ENCODE measurements at regions not wholly inside any gene's neighbourhood (a gene's known extent, or its start where the extent isn't known, plus 50 kb on each side); places are given as distances from the start of the nearest gene placed in this dataset.

DNA sequence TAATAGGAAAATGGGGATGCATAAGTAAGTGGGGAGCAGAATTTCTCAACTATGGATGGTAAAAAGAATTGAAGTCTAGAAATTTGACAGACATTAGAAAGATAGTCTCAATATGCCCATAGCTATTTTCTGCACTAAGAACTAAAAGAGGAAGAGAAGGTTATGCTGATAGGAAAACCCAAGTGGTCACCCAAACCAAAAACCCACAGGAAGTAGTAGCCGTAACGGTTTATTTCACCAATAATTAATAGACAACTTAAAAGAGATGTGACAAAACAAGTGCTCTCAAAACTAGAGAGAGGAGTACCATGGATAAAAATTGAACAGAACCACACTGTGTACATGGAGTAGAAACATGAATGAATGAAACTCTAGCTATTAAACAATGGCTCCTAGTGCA is 295.4 kb downstream of the FSCB start:
- no peak overlapping the region for H3K4me2 ChIP-seq
- CTCF ChIA-PET = no interaction called here
- no peak for ATAC-seq

DNA sequence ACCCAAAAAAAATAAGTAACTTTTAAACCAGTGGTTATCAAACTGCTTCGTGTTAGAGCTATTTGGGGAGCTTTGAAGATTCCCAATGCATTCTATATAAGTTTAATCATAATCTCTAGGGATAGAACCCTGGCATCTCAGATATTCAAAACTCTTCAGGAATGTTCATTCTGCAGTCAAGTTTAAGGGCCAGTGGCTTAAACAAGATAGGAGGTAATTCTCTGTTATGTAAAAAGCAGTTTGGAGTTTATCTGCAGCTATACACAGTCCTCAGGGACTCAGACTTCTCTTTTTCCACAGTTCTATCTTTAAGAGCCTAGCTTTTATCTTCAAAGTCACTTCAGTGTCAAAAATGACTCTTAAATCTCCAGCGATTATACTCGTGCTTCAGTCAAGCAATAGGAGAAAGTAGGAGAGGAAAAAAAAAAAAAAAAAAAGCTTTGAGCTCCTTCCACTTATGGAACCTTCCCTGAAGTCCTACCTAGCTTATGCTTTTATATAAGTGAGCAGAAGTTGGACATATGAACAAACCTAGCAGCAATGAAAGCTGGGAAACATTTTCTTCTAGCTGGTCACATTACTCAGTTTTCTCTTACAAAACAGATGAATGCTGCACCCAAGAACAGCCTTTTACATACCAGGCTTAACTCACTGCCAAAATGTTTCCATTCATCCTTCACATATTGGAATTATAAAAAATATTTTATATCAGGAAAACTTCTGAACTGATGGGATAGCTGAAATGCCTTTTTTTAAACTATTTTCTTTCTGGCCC is 302.8 kb downstream of the FSCB start:
- Histone ChIP-seq H3K4me1 (no peaks in the 10 kb centered on the region), H3K27ac (no peak overlapping the region), H3K9me3 (no peaks in the 10 kb centered on the region), H3K4me3 (no peak overlapping the region), H3K4me2 (no peak overlapping the region)
- ChIA-PET POLR2A (no interaction called here), CTCF (no interaction called here)
- DNase-seq (ENCODE audit: low read depth in 1 of 2, low spot score in 1 of 2) = no peak
- FAIRE-seq = no peak
- WGBS (ENCODE audit: missing lambda C conversion rate) = 9% methylated on average over 3 of the region's 3 CpGs
- TF ChIP-seq POLR2AphosphoS2 (conservative IDR thresholded peaks at IDR 0.05; ENCODE audit: low read length) (no peak), ZFP36 (IDR thresholded peaks at IDR 0.05; ENCODE audit: borderline replicate concordance, partially characterized antibody) (no peak), CEBPB (IDR thresholded peaks at IDR 0.05) (no peak), RAD21 (conservative IDR thresholded peaks at IDR 0.05 in 1 of 2, IDR thresholded peaks at IDR 0.05 in 1 of 2) (no peak), ZSCAN20 (CRISPR knock-in tag; IDR thresholded peaks at IDR 0.05) (no peak), KDM5A (IDR thresholded peaks at IDR 0.05) (no peak), HEYL (CRISPR knock-in tag; IDR thresholded peaks at IDR 0.05) (no peak), JUNB (IDR thresholded peaks at IDR 0.05) (no peak), CBX2 (IDR thresholded peaks at IDR 0.05; ENCODE audit: borderline replicate concordance, low read depth) (no peak), CBX8 (IDR thresholded peaks at IDR 0.05) (no peak)
- TF ChIP-seq, protein P1, sequence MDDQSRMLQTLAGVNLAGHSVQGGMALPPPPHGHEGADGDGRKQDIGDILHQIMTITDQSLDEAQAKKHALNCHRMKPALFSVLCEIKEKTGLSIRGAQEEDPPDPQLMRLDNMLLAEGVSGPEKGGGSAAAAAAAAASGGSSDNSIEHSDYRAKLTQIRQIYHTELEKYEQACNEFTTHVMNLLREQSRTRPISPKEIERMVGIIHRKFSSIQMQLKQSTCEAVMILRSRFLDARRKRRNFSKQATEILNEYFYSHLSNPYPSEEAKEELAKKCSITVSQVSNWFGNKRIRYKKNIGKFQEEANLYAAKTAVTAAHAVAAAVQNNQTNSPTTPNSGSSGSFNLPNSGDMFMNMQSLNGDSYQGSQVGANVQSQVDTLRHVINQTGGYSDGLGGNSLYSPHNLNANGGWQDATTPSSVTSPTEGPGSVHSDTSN (IDR thresholded peaks at IDR 0.05) = no peak
- ATAC-seq = no peak

More for the DNA sequence above, 295.4 kb downstream of the FSCB start:
- POLR2A ChIA-PET = no interaction called here
- TF ChIP-seq TFCP2L1 (CRISPR knock-in tag; IDR thresholded peaks at IDR 0.05) (no peak), JUNB (IDR thresholded peaks at IDR 0.05) (no peak), EHMT2 (IDR thresholded peaks at IDR 0.05; ENCODE audit: low read depth) (no peak), ZNF302 (CRISPR knock-in tag; IDR thresholded peaks at IDR 0.05) (no peak)
- Histone ChIP-seq H3K4me1 (no peaks in the 10 kb centered on the region), H3K4me3 (no peak overlapping the region), H3K9me3 (no peaks in the 10 kb centered on the region), H3K27ac (no peak overlapping the region)
- no peak for FAIRE-seq
- DNase-seq (ENCODE audit: low read depth in 1 of 2, low spot score in 1 of 2) = no peak
- 56% methylated on average over 2 of the region's 2 CpGs for WGBS (ENCODE audit: missing lambda C conversion rate)

GRCh38 chr14:44180975-44181374 is 326.1 kb downstream of the FSCB start:
- H3K4me3 ChIP-seq = no peak overlapping the region
- CTCF ChIA-PET = no interaction called here
- POLR2A ChIA-PET = no interaction called here
- no peak overlapping the region for H3K27ac ChIP-seq
- H3K4me1 ChIP-seq = no peaks in the 10 kb centered on the region
- peak; percentile 28 for FAIRE-seq
- 28% methylated on average over 1 of the region's 1 CpG for WGBS (ENCODE audit: missing lambda C conversion rate)
- TF ChIP-seq HOXB5 (CRISPR knock-in tag; IDR thresholded peaks at IDR 0.05) (no peak), ESRRA (IDR thresholded peaks at IDR 0.05; ENCODE audit: borderline replicate concordance, low read length) (no peak), RARB (CRISPR knock-in tag; IDR thresholded peaks at IDR 0.05) (no peak)
- no peaks in the 10 kb centered on the region for H3K9me3 ChIP-seq
- no peak for DNase-seq (ENCODE audit: low read depth in 1 of 2, low spot score in 1 of 2)
- no peak for ATAC-seq
- H3K4me2 ChIP-seq = no peak overlapping the region

GRCh38 chr14:44170556-44170955 is 336.5 kb downstream of the FSCB start:
- CTCF ChIA-PET = interaction anchor here (0.7 kb wide), 1 partner anchor 285 kb away, joined by 3 read pairs; no protein-coding TSS in a partner anchor
- no peak for ATAC-seq
- FAIRE-seq = no peak
- no peak for TF ChIP-seq POLR2AphosphoS2 (conservative IDR thresholded peaks at IDR 0.05; ENCODE audit: low read length)
- TF ChIP-seq HOXB13 (CRISPR knock-in tag; IDR thresholded peaks at IDR 0.05; ENCODE audit: low read depth) = no peak
- no peak for TF ChIP-seq ZSCAN20 (CRISPR knock-in tag; IDR thresholded peaks at IDR 0.05)
- TF ChIP-seq CHD2 (IDR thresholded peaks at IDR 0.05; ENCODE audit: low read length, partially characterized antibody) = no peak
- no peak for TF ChIP-seq MAFK (IDR thresholded peaks at IDR 0.05; ENCODE audit: partially characterized antibody)
- no peak for TF ChIP-seq REST (IDR thresholded peaks at IDR 0.05)
- TF ChIP-seq BHLHE40 (IDR thresholded peaks at IDR 0.05; ENCODE audit: low read depth, low read length) = no peak
- TF ChIP-seq RFX5 (IDR thresholded peaks at IDR 0.05) = no peak
- TF ChIP-seq, protein P2, sequence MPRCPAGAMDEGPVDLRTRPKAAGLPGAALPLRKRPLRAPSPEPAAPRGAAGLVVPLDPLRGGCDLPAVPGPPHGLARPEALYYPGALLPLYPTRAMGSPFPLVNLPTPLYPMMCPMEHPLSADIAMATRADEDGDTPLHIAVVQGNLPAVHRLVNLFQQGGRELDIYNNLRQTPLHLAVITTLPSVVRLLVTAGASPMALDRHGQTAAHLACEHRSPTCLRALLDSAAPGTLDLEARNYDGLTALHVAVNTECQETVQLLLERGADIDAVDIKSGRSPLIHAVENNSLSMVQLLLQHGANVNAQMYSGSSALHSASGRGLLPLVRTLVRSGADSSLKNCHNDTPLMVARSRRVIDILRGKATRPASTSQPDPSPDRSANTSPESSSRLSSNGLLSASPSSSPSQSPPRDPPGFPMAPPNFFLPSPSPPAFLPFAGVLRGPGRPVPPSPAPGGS (IDR thresholded peaks at IDR 0.05) = no peak
- no peak for TF ChIP-seq PHF8 (IDR thresholded peaks at IDR 0.05; ENCODE audit: borderline replicate concordance, low read depth)
- no peak for TF ChIP-seq EHMT2 (IDR thresholded peaks at IDR 0.05; ENCODE audit: low read depth)
- TF ChIP-seq SMC3 (IDR thresholded peaks at IDR 0.05) = no peak
- no peak for TF ChIP-seq ZC3H11A (IDR thresholded peaks at IDR 0.05)
- DNase-seq (ENCODE audit: low read depth in 1 of 2, low spot score in 1 of 2) = no peak
- no peak overlapping the region for H3K27ac ChIP-seq
- peaks cover 3% of the 10 kb centered on the region; the same call in 1 of the 3 replicates for H3K9me3 ChIP-seq
- POLR2A ChIA-PET = no interaction called here
- H3K4me1 ChIP-seq = no peaks in the 10 kb centered on the region
- WGBS (ENCODE audit: missing lambda C conversion rate) = 23% methylated on average over 4 of the region's 4 CpGs
- peak overlapping the region; percentile 6; the same call in 1 of the 3 replicates for H3K4me2 ChIP-seq
- no peak overlapping the region for H3K4me3 ChIP-seq
